PFSK-1 (cell line): ENCODE measurements at regions not wholly inside any gene's neighbourhood (a gene's known extent, or its start where the extent isn't known, plus 50 kb on each side); places are given as distances from the start of the nearest gene placed in this dataset.

Source experiments
- FOXP2 ChIP-seq: optimal IDR thresholded peaks from 2 replicates; pipeline ENCODE3; 2011; ENCODE audit warnings: borderline replicate concordance, control low read depth, inconsistent platforms; ENCODE audit not compliant: insufficient read depth; ENCODE audit errors: extremely low read length, extremely low read depth
- POLR2AphosphoS5 ChIP-seq: IDR thresholded peaks from 2 replicates; pipeline ENCODE4 v1.6.1; 2012; ENCODE audit warnings: low read depth, mild to moderate bottlenecking, control low read depth, low read length, moderate library complexity
- REST ChIP-seq, 2 experiments: IDR thresholded peaks; 2 replicates each; pipeline versions ENCODE4 v1.6.1 to v1.8.0; 2011 to 2012; ENCODE audit warnings: low read depth in 2 of 2, low read length in 2 of 2, control low read depth in 1 of 2, inconsistent platforms in 1 of 2, mild to moderate bottlenecking in 1 of 2, moderate library complexity in 1 of 2; ENCODE audit not compliant: insufficient read depth in 1 of 2
- SIN3A ChIP-seq: IDR thresholded peaks from 2 replicates; pipeline ENCODE4 v1.6.1; 2012; ENCODE audit warnings: mild to moderate bottlenecking, low read length, moderate library complexity, borderline replicate concordance; ENCODE audit not compliant: insufficient read depth
- TAF1 ChIP-seq: IDR thresholded peaks from 2 replicates; pipeline ENCODE4 v1.6.1; 2012; ENCODE audit warnings: low read length, control low read depth, borderline replicate concordance; ENCODE audit not compliant: insufficient read depth

GRCh38 chr4:111064342-111064993 is 441.6 kb upstream of the PITX2 start:
- no peak for TF ChIP-seq TAF1
- TF ChIP-seq POLR2AphosphoS5, result no peak
- no peak for TF ChIP-seq REST (IDR thresholded peaks at IDR 0.05; ENCODE audit: insufficient read depth in 1 of 2, low read depth in 2 of 2, low read length in 2 of 2)
- TF ChIP-seq SIN3A, result no peak
- no peak for TF ChIP-seq FOXP2
